Thymus (tissue), 11 donors: ENCODE measurements at regions not wholly inside any gene's neighbourhood (a gene's known extent, or its start where the extent isn't known, plus 50 kb on each side); places are given as distances from the start of the nearest gene placed in this dataset.

Source experiments
- DNase-seq, 9 donors: peaks; one replicate each; pipeline ENCODE4 v3.0.0-alpha.2; 2013; ENCODE audit warnings: low spot score in 9 of 9, low read depth in 6 of 9, missing footprints in 1 of 9
- H3K27ac ChIP-seq, 2 donors: one replicate each; pipeline ENCODE4 v1.5.1; 2013; ENCODE audit warnings: control low read depth in 1 of 2, low read depth in 1 of 2, low read length in 1 of 2, mild to moderate bottlenecking in 1 of 2, moderate library complexity in 1 of 2
- H3K27me3 ChIP-seq, 2 donors: one replicate each; pipeline ENCODE4 v1.5.1; 2013; ENCODE audit warnings: low read length in 1 of 2; ENCODE audit not compliant: control insufficient read depth in 2 of 2, insufficient read depth in 1 of 2
- H3K36me3 ChIP-seq, 2 donors: one replicate each; pipeline ENCODE4 v1.5.1; 2013; ENCODE audit warnings: low read length in 1 of 2, mild to moderate bottlenecking in 1 of 2, moderate library complexity in 1 of 2; ENCODE audit not compliant: control insufficient read depth in 2 of 2, insufficient read depth in 2 of 2
- H3K4me1 ChIP-seq, 2 donors: one replicate each; pipeline ENCODE4 v1.5.1; 2013; ENCODE audit warnings: low read length in 2 of 2; ENCODE audit not compliant: control insufficient read depth in 2 of 2, insufficient read depth in 2 of 2
- H3K4me3 ChIP-seq, 2 donors: one replicate each; pipeline ENCODE4 v1.5.1; 2013; ENCODE audit warnings: low read length in 2 of 2, control low read depth in 1 of 2, mild to moderate bottlenecking in 1 of 2
- H3K9me3 ChIP-seq, 2 donors: one replicate each; pipeline ENCODE4 v1.5.1; 2013; ENCODE audit warnings: low read length in 1 of 2, mild to moderate bottlenecking in 1 of 2; ENCODE audit not compliant: control insufficient read depth in 2 of 2, insufficient read depth in 1 of 2
- WGBS: extraction: QIAGEN DNeasy Blood & Tissue Kit; methylation state at CpG from one replicate; pipeline ENCODE4 v1.1.7; 2013; 5-methylcytosine and 5-hydroxymethylcytosine counted together
- donor health status: healthy.

DNA sequence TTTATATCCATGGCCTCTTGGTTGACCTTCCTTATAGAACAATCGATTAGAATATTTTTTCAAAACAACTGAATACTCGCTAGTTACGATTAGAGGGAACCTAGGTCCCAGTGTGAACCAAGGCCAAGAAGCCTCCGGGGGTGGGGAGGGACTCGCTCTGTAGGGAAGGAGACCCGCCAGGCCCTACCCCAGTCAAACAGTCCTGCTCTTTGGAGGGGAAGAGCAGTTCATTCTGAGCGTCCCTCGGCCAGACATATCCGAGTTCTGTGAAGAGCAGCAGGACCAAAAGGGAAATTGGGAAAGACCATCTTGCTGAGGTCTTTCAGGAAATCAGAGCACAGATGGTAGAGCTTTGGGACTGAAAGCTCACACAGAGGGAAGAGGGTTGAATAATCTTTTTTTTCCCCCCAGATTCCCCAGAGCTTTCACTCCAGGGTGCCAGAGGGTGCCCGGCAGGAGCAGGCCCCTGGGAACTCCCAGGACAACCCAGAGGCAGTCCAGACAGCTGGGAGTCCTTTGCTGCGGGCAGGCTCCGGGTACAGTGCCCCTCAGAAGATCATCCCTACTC lies 137.2 kb upstream of the HES1 start:
- DNase-seq: no peak
- no peaks in the 10 kb centered on the region for H3K9me3 ChIP-seq
- no peak overlapping the region for H3K4me3 ChIP-seq
- H3K27me3 ChIP-seq: peaks cover 8 to 21% of the 10 kb centered on the region in 2 donors
- H3K4me1 ChIP-seq: peaks cover 5 to 14% of the 10 kb centered on the region in 2 donors
- 95% methylated on average over 12 of the region's 12 CpGs for WGBS
- no peak overlapping the region for H3K27ac ChIP-seq
- H3K36me3 ChIP-seq: no peaks in the 10 kb centered on the region

DNA sequence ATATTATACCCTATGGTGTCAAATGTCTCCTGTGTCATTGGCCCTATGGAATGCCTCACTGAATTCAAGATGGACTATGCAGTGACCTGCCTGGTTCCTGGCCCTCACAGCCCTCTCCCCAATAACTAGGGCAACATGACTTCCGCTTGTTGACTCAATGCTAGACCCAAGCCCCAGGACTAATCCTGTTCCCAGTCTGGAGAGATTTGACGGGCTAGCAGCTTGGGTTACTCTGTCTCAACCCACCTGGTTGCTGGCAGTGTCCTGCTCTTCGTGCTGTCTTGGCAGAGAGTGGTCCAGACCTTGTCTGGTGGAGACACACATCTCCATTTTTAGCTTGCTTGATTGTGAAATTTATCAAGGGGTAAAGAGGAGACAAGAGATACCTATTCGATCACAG lies 135.8 kb upstream of the HES1 start:
- no peak overlapping the region for H3K4me3 ChIP-seq
- no peaks in the 10 kb centered on the region for H3K36me3 ChIP-seq
- peaks cover 5 to 17% of the 10 kb centered on the region in 2 donors for H3K4me1 ChIP-seq
- no peak for DNase-seq
- no peak overlapping the region for H3K27ac ChIP-seq
- WGBS: 97% methylated on average over 4 of the region's 4 CpGs
- H3K27me3 ChIP-seq: peaks cover 13 to 33% of the 10 kb centered on the region in 2 donors
- no peaks in the 10 kb centered on the region for H3K9me3 ChIP-seq

DNA sequence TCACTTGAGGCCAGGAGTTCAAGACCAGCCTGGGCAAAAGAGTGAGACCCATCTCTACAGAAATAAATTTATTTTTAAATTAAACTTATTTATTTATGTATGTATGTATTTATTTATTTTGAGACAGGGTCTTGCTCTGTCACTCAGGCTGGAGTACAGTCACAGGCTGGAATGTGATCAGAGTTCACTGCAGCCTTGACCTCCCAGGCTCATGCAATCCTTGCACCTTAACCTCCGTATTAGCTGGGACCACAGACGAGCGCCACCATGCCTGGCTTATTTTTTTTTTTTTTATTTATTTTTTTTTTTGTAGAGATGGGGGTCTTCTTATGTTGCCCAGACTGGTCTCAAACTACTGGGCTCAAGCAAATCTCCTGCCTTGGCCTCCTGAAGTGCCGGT lies 135.2 kb upstream of the HES1 start:
- Histone ChIP-seq H3K27me3 (peaks cover 13 to 34% of the 10 kb centered on the region in 2 donors), H3K4me3 (no peak overlapping the region), H3K4me1 (peaks cover 5 to 17% of the 10 kb centered on the region in 2 donors), H3K27ac (no peak overlapping the region), H3K9me3 (no peaks in the 10 kb centered on the region), H3K36me3 (no peaks in the 10 kb centered on the region)
- DNase-seq: no peak
- 96% methylated on average over 4 of the region's 4 CpGs for WGBS

DNA sequence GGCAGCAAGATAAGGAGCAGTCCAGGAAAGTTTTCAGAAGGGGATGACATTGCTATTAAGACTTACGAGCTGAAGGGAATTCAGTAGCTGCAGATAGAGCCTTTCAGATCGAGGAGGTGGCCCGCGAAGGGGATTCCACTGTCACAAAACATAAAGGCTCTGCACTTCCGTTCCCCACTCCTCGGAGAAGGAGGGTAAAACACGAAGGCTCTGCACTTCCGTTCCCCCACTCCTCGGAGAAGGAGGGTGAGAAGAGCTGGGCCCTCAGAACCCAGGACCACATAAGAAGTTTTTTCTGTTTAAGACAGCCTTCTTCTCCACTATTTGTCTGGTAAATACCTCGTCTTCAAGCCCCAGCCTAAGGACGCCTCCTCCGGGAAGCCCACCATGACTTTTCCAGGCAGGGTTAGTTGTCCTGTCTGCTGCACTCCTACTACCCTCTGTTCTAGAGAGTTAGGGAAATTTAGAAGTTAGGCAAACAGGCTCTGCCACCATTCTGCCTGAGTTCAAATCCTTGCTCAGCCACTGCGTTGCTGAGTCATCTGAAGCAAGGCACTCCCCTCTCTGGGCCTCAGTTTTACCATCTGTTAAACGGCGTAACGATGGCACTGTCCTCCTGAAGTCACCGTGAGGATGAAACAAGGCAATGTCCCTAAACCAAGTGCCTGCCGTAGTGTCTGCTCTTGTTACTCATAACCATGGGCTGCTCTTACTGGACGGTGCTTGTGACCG lies 134.1 kb upstream of the HES1 start:
- Histone ChIP-seq H3K4me1 (peaks cover 5 to 17% of the 10 kb centered on the region in 2 donors), H3K27me3 (peaks cover 13 to 34% of the 10 kb centered on the region in 2 donors), H3K4me3 (no peak overlapping the region), H3K27ac (no peak overlapping the region), H3K36me3 (no peaks in the 10 kb centered on the region), H3K9me3 (no peaks in the 10 kb centered on the region)
- DNase-seq: peak in 3 of 9 donors; percentile 9 to 44 (median 30)
- 92% methylated on average over 20 of the region's 20 CpGs for WGBS

DNA sequence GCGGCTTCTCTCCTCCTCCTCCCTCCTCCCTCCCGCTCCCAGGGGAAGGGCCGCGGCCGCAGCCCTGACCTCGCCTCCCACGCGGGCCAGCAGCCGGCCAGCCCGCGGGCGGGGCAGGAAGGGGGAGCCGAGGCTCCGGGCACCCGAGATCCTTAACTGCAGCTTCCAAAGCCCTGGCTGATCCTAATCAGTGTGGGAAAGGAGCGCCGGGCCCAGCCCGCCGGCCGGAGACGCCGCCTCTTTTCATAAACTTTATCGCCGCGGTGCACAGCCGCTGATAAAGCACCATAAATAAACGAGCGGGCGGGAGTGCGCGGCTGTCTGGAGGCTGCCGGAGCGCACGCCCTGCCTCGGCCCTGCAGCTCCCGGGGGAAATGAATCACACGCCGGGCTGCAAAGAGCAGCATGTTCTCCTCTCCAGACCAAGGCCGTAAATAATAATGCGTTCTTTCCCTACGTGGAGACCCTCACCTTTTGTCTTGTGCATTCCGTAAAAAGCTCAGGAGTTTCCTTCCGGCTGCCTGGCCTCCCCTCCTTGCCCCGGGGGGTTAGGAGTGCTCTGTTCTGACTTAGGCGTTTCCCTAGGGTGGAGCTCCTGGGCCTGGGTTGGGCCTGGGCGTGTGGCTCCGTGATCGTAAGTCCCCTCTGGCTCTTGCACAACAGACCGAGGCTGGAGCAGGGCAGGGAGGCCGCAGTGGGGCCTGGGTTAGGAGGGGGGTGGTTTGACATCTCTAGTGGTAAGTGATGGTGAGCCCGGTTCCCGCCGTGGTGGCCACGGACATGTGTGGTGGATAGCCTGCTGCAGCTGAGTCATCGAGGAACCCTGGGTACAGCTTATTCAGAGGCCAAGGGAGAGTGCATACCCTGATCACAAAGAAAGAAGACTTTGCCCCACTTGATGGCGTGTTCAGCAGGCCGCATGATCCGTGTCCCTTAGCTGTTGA lies 132.6 kb upstream of the HES1 start:
- H3K27ac ChIP-seq: peak overlapping the region in 1 of 2 donors; percentile 26
- H3K4me3 ChIP-seq: peak overlapping the region; percentile 29 to 39
- WGBS: 11% methylated on average over 58 of the region's 58 CpGs
- H3K4me1 ChIP-seq: peaks cover 5 to 13% of the 10 kb centered on the region in 2 donors
- peaks cover 13 to 34% of the 10 kb centered on the region in 2 donors for H3K27me3 ChIP-seq
- no peaks in the 10 kb centered on the region for H3K36me3 ChIP-seq
- peak in 5 of 9 donors; percentile 4 to 46 (median 14) for DNase-seq
- no peaks in the 10 kb centered on the region for H3K9me3 ChIP-seq

DNA sequence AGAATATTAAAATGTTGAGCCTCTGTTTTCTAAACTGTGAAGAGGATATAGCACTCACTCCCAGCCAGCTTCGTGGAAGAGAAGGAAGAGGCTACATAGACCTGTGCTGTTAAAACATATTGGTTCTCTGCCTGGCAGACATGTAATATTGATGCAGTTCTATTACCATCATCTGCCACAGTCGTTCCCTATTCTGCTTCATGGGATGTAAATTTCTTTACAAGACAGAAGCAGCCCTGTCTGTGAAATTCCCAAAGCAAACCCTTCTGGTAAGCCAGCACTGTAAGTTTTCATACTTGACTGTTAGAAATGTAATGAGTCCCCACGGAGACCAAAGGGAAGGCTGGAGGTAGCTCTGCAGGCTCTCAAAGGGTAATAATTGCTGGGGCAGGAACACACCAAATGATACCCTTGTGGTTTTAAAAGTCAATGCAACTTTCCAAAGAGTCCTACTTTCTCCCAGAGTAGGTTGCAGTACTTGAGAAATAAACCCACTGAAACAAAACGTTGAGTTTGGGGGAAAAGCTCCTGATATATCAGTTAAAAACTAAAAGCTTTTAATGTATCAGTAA lies 129.9 kb upstream of the HES1 start:
- H3K36me3 ChIP-seq: no peaks in the 10 kb centered on the region
- H3K4me3 ChIP-seq: no peak overlapping the region
- H3K4me1 ChIP-seq: peaks cover 5 to 13% of the 10 kb centered on the region in 2 donors
- peaks cover 13 to 36% of the 10 kb centered on the region in 2 donors for H3K27me3 ChIP-seq
- WGBS: 93% methylated on average over 4 of the region's 4 CpGs
- H3K9me3 ChIP-seq: no peaks in the 10 kb centered on the region
- H3K27ac ChIP-seq: no peak overlapping the region
- DNase-seq: no peak

DNA sequence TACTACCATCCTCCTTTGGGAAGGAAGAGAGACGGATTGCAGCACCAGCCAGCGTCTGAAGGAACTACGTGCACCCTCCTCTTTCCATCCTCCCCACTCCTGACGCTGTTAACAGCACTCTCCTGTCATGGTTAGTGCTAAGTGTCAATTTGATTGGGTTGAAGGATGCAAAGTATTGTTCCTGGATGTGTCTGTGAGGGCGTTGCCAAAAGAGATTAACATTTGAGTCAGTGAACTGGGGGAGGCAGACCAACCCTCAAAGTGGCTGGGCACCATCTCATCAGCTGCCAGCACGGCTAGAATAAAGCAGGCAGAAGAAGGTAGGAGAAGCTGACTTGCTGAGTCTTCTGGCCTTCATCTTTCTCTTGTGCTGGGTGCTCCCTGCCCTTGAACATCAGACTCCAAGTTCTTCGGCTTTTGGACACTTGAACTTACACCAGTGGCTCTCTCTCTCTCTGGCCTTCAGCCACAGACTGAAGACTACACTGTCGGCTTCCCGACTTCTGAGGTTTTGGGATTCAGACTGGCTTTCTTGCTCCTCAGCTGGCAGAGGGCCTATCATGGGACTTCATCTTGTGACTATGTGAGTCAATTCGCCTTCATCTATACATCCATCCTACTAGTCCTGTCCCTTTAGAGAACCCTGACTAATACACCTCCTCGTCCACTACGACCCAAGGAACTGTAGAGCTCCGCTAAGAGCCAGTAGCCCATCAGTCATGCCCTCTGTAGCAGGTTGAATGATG lies 128.2 kb upstream of the HES1 start:
- H3K27ac ChIP-seq: no peak overlapping the region
- H3K36me3 ChIP-seq: no peaks in the 10 kb centered on the region
- no peaks in the 10 kb centered on the region for H3K9me3 ChIP-seq
- no peak for DNase-seq
- H3K4me1 ChIP-seq: peaks cover 5 to 13% of the 10 kb centered on the region in 2 donors
- no peak overlapping the region for H3K4me3 ChIP-seq
- 89% methylated on average over 13 of the region's 13 CpGs for WGBS
- H3K27me3 ChIP-seq: peaks cover 9 to 24% of the 10 kb centered on the region in 2 donors

DNA sequence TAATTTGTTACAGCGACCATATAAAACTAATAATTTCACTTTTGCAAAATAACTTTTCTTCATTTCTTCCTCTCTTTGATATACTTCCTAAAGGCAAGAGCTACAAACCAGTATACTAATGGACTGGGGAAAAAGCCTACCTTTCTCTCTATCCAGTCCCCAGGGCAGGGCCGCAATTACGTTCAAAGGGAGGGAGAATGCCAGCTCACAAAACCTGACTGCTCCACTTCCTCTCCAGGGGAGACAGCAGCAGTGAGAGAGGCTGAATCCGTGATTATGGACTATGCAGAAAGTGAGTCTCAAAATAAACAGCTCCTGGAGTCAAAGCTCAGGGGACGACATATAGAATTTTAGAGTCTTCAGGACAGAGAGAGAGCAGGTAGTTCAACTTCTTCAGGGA lies 126.9 kb upstream of the HES1 start:
- Histone ChIP-seq H3K36me3 (no peaks in the 10 kb centered on the region), H3K27me3 (peaks cover 2 to 12% of the 10 kb centered on the region in 2 donors), H3K9me3 (no peaks in the 10 kb centered on the region), H3K27ac (no peak overlapping the region), H3K4me1 (peaks cover 0 to under 1% of the 10 kb centered on the region in 2 donors), H3K4me3 (no peak overlapping the region)
- 95% methylated on average over 5 of the region's 5 CpGs for WGBS
- no peak for DNase-seq
